GM06990 (cell line): ENCODE measurements at regions not wholly inside any gene's neighbourhood (a gene's known extent, or its start where the extent isn't known, plus 50 kb on each side); places are given as distances from the start of the nearest gene placed in this dataset.
A peak's percentile ranks its signal among the peaks of the same experiment; 100 is the strongest.

Source experiments
- DNase-seq: peaks from one replicate; pipeline ENCODE4 v3.0.0-alpha.2; 2011; ENCODE audit not compliant: insufficient read length; ENCODE audit errors: extremely low read depth
- H3K27me3 ChIP-seq: replicated peaks from 2 replicates; pipeline ENCODE4 v1.6.0; 2011; ENCODE audit warnings: low read length; ENCODE audit not compliant: control insufficient read depth, insufficient read depth
- H3K36me3 ChIP-seq: 2 replicates; pipeline ENCODE4 v1.5.1; 2011; ENCODE audit warnings: low read length; ENCODE audit not compliant: control insufficient read depth, insufficient read depth
- H3K4me3 ChIP-seq: replicated peaks from 2 replicates; pipeline ENCODE4 v1.5.1; 2011; ENCODE audit warnings: low read depth, mild to moderate bottlenecking, control low read depth, low read length
- CTCF ChIP-seq: IDR thresholded peaks from 2 replicates; pipeline ENCODE4 v1.5.1; 2011; ENCODE audit warnings: low read length, control low read depth, mild to moderate bottlenecking, inconsistent platforms; ENCODE audit not compliant: insufficient read depth, poor library complexity, severe bottlenecking

DNA sequence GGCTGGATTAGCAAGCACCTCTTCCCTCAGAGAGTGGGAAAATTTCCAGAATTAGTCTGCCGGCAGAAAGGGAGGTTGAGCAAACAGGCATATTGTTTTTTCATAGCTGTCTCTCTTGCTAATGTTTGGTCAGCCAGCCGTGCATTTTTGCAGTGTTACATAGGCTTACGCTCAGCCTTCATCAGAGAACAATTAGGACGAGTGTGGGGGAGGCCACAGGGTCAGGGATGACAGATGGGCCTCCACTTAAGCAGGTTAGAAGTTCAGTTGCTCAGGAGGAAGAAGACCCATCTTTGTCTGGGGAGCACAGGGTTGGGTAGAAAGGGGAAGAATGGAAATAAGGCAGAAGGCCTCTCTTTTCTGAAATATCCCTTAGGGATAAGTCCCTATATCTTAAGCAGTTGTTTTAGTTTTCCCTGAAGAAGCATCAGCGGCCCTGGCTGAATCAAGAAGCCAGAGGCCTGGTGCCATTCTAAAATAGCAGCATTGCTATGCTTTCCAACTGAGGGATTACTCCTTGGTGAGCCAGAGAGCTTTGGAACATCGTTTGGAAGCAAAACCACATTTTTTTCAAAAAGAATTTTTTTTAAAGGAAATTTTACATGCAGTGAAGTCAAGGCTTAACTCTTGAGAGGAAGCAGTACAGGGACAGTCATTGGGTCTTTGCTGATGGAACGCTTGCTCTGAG is 118.8 kb downstream of the SMIM20 start:
- DNase-seq: no peak
- H3K27me3 ChIP-seq: no peaks in the 10 kb centered on the region

GRCh38 chr4:26033389-26033788 is 119.4 kb downstream of the SMIM20 start:
- no peak for TF ChIP-seq CTCF
- Histone ChIP-seq H3K27me3 (no peaks in the 10 kb centered on the region), H3K36me3 (no peaks in the 10 kb centered on the region), H3K4me3 (no peak overlapping the region)
- no peak for DNase-seq

More for the DNA sequence above, 118.8 kb downstream of the SMIM20 start:
- no peak for TF ChIP-seq CTCF
- Histone ChIP-seq H3K4me3 (no peak overlapping the region), H3K36me3 (no peaks in the 10 kb centered on the region)

- TF ChIP-seq CTCF: peak; percentile 21
- no peak for DNase-seq
- Histone ChIP-seq H3K27me3 (no peaks in the 10 kb centered on the region), H3K36me3 (no peaks in the 10 kb centered on the region), H3K4me3 (no peak overlapping the region)
Observed at GRCh38 chr4:26034849-26035248, 120.8 kb downstream of the SMIM20 start.

DNA sequence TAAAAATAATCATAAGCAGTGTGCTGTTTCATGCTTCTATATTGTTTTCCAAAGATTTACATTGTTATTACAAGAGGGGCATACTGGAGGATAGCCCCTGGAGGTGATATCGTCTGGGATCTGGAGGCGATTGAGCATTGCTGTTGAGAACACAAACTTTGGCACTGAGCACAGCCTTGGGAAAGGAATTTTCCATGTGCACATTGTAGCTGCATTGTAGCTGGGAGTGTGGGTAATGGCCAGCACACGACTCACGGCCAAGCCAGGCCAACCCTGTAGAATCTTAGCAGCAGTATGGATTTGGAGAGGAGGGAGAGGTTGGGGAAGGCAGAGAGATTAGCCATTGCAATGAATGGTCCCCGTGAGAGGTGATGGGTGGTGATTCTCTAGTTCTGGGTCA is 121.9 kb downstream of the SMIM20 start:
- Histone ChIP-seq H3K36me3 (no peaks in the 10 kb centered on the region), H3K4me3 (no peak overlapping the region), H3K27me3 (no peaks in the 10 kb centered on the region)
- DNase-seq: no peak
- TF ChIP-seq CTCF: no peak

GRCh38 chr4:26039639-26040359 is 125.8 kb downstream of the SMIM20 start:
- no peak for TF ChIP-seq CTCF
- no peaks in the 10 kb centered on the region for H3K27me3 ChIP-seq
- no peak overlapping the region for H3K4me3 ChIP-seq
- no peak for DNase-seq
- no peaks in the 10 kb centered on the region for H3K36me3 ChIP-seq

DNA sequence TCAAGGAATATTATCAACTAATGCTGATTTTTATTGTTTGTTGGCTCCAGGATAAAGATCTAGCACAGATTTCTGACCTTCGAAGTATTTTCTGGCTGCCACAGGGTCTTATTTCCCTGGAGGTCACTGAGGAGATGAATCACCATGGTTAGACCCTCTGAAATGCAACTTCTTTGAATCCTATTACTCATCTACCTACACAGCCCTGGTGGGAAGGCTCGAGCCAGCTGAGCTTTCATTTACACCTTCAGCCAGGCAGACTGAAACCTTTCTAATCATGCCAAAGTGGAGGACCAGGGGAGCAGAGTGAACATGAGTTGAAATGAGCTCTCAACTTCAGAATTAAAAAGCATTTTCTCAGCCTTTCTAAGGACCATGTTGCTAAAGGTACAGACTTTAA is 130.5 kb downstream of the SMIM20 start:
- TF ChIP-seq CTCF: no peak
- no peak overlapping the region for H3K4me3 ChIP-seq
- no peaks in the 10 kb centered on the region for H3K36me3 ChIP-seq
- no peak for DNase-seq
- no peaks in the 10 kb centered on the region for H3K27me3 ChIP-seq
